ENCODE measurements at regions not wholly inside any gene's neighbourhood (a gene's known extent, or its start where the extent isn't known, plus 50 kb on each side); places are given as distances from the start of the nearest gene placed in this dataset.
"Not testable (repeated sequence)": the region's sequence is repeated elsewhere in the genome, so short reads cannot be mapped to it uniquely, and the experiment has no call there.

GRCh38 chr9:7567687-7568086 lies 231.9 kb downstream of the DMAC1 start:
- H3K27me3 ChIP-seq (ENCODE audit: low read depth, low read length), result peaks cover 6% of the 10 kb centered on the region; the same call in 1 of the 2 replicates
- H3K27ac ChIP-seq (ENCODE audit: low read length), result no peak overlapping the region
- H3K79me2 ChIP-seq (ENCODE audit: low read length), result no peaks in the 10 kb centered on the region
- H3K4me1 ChIP-seq (ENCODE audit: low read length), result no peaks in the 10 kb centered on the region
- H3K4me3 ChIP-seq (ENCODE audit: low read length), result no peak overlapping the region
- H3K9ac ChIP-seq (ENCODE audit: low read length), result no peak overlapping the region
- H3K4me2 ChIP-seq (ENCODE audit: low read length), result no peak overlapping the region
- TF ChIP-seq EZH2phosphoT487 (IDR thresholded peaks at IDR 0.05; ENCODE audit: low read depth), result no peak
- TF ChIP-seq CTCF (IDR thresholded peaks at IDR 0.05; ENCODE audit: low read depth, low read length), result no peak
- H2AFZ ChIP-seq (ENCODE audit: low read depth, low read length), result no peak overlapping the region
- no peaks in the 10 kb centered on the region for H3K9me3 ChIP-seq (ENCODE audit: insufficient read depth, low read length)
- no peaks in the 10 kb centered on the region for H4K20me1 ChIP-seq (ENCODE audit: insufficient read depth, low read length)
- no peaks in the 10 kb centered on the region for H3K36me3 ChIP-seq (replicated peaks; ENCODE audit: low read depth, low read length)

GRCh38 chr9:7561527-7562080 lies 238.0 kb downstream of the DMAC1 start:
- Histone ChIP-seq H3K27me3 (ENCODE audit: low read depth, low read length) (no peaks in the 10 kb centered on the region), H3K4me1 (ENCODE audit: low read length) (no peaks in the 10 kb centered on the region), H3K36me3 (replicated peaks; ENCODE audit: low read depth, low read length) (no peaks in the 10 kb centered on the region), H2AFZ (ENCODE audit: low read depth, low read length) (no peak overlapping the region), H3K79me2 (ENCODE audit: low read length) (no peaks in the 10 kb centered on the region), H3K27ac (ENCODE audit: low read length) (no peak overlapping the region), H3K9me3 (ENCODE audit: insufficient read depth, low read length) (no peaks in the 10 kb centered on the region), H3K4me2 (ENCODE audit: low read length) (no peak overlapping the region), H4K20me1 (ENCODE audit: insufficient read depth, low read length) (no peaks in the 10 kb centered on the region), H3K9ac (ENCODE audit: low read length) (no peak overlapping the region), H3K4me3 (ENCODE audit: low read length) (no peak overlapping the region)
- TF ChIP-seq EZH2phosphoT487 (IDR thresholded peaks at IDR 0.05; ENCODE audit: low read depth) (no peak), CTCF (IDR thresholded peaks at IDR 0.05; ENCODE audit: low read depth, low read length) (no peak)

GRCh38 chr9:7560669-7561305 lies 238.8 kb downstream of the DMAC1 start:
- H3K9me3 ChIP-seq (ENCODE audit: insufficient read depth, low read length), result no peaks in the 10 kb centered on the region
- H4K20me1 ChIP-seq (ENCODE audit: insufficient read depth, low read length), result no peaks in the 10 kb centered on the region
- H2AFZ ChIP-seq (ENCODE audit: low read depth, low read length), result no peak overlapping the region
- H3K36me3 ChIP-seq (replicated peaks; ENCODE audit: low read depth, low read length), result no peaks in the 10 kb centered on the region
- H3K27ac ChIP-seq (ENCODE audit: low read length), result no peak overlapping the region
- no peak overlapping the region for H3K4me3 ChIP-seq (ENCODE audit: low read length)
- H3K4me1 ChIP-seq (ENCODE audit: low read length), result no peaks in the 10 kb centered on the region
- H3K9ac ChIP-seq (ENCODE audit: low read length), result no peak overlapping the region
- TF ChIP-seq EZH2phosphoT487 (IDR thresholded peaks at IDR 0.05; ENCODE audit: low read depth) (no peak), CTCF (IDR thresholded peaks at IDR 0.05; ENCODE audit: low read depth, low read length) (no peak)
- no peaks in the 10 kb centered on the region for H3K27me3 ChIP-seq (ENCODE audit: low read depth, low read length)
- H3K4me2 ChIP-seq (ENCODE audit: low read length), result no peak overlapping the region
- H3K79me2 ChIP-seq (ENCODE audit: low read length), result no peaks in the 10 kb centered on the region

- Histone ChIP-seq H3K27ac (ENCODE audit: low read length) (no peak overlapping the region), H3K79me2 (ENCODE audit: low read length) (no peaks in the 10 kb centered on the region), H3K27me3 (ENCODE audit: low read depth, low read length) (no peaks in the 10 kb centered on the region), H3K4me2 (ENCODE audit: low read length) (no peak overlapping the region), H2AFZ (ENCODE audit: low read depth, low read length) (no peak overlapping the region), H4K20me1 (ENCODE audit: insufficient read depth, low read length) (no peaks in the 10 kb centered on the region), H3K36me3 (replicated peaks; ENCODE audit: low read depth, low read length) (no peaks in the 10 kb centered on the region), H3K9me3 (ENCODE audit: insufficient read depth, low read length) (no peaks in the 10 kb centered on the region), H3K4me3 (ENCODE audit: low read length) (no peak overlapping the region), H3K4me1 (ENCODE audit: low read length) (no peaks in the 10 kb centered on the region), H3K9ac (ENCODE audit: low read length) (no peak overlapping the region)
- no peak for TF ChIP-seq CTCF (IDR thresholded peaks at IDR 0.05; ENCODE audit: low read depth, low read length)
- TF ChIP-seq EZH2phosphoT487 (IDR thresholded peaks at IDR 0.05; ENCODE audit: low read depth), result no peak
Measured at GRCh38 chr9:7554699-7555098, 244.9 kb downstream of the DMAC1 start.

- not testable (repeated sequence) for H3K4me1 ChIP-seq (ENCODE audit: low read length)
Measured at GRCh38 chr9:7552706-7553105, 246.9 kb downstream of the DMAC1 start.

More at GRCh38 chr9:7552706-7553105, 246.9 kb downstream of the DMAC1 start:
- not testable (repeated sequence) for H3K79me2 ChIP-seq (ENCODE audit: low read length); H4K20me1 ChIP-seq (ENCODE audit: insufficient read depth, low read length); H3K9me3 ChIP-seq (ENCODE audit: insufficient read depth, low read length); H3K36me3 ChIP-seq (replicated peaks; ENCODE audit: low read depth, low read length); H3K27ac ChIP-seq (ENCODE audit: low read length); H3K9ac ChIP-seq (ENCODE audit: low read length); H3K4me3 ChIP-seq (ENCODE audit: low read length); H3K27me3 ChIP-seq (ENCODE audit: low read depth, low read length); H2AFZ ChIP-seq (ENCODE audit: low read depth, low read length); H3K4me2 ChIP-seq (ENCODE audit: low read length)

All from OCI-LY3 (cell line).